HG03378 (cell line): ENCODE measurements at regions not wholly inside any gene's neighbourhood (a gene's known extent, or its start where the extent isn't known, plus 50 kb on each side); places are given as distances from the start of the nearest gene placed in this dataset.
"Not testable (repeated sequence)": the region's sequence is repeated elsewhere in the genome, so short reads cannot be mapped to it uniquely, and the experiment has no call there.

ENCODE experiments used
- ATAC-seq: cut with Tn5 transposase; IDR thresholded peaks from one replicate; pipeline ENCODE4 v1.9.1; 2021; ENCODE audit warnings: mild to moderate bottlenecking, moderate library complexity; ENCODE audit not compliant: unreplicated experiment

DNA sequence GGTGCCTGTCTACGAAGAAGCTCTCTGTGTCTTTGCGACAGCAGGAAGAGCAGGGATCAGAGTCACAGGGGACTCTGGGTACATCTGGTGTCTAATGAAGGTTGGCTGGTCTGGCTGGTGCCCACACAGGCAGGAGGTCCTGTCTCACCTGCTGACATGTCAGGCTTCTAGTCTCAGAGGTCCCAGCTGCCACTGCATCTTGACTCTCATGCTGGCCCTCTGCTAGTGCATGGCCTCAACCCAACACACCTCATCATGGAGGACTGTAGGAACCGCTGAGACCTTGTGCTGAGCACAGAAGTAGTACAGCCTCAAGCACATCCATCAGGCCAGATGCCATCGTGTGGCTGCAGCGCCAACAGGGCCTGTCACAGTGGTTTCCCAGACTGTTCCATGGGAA, 206.1 kb upstream of the NR2F2 start:
- no peak for ATAC-seq

DNA sequence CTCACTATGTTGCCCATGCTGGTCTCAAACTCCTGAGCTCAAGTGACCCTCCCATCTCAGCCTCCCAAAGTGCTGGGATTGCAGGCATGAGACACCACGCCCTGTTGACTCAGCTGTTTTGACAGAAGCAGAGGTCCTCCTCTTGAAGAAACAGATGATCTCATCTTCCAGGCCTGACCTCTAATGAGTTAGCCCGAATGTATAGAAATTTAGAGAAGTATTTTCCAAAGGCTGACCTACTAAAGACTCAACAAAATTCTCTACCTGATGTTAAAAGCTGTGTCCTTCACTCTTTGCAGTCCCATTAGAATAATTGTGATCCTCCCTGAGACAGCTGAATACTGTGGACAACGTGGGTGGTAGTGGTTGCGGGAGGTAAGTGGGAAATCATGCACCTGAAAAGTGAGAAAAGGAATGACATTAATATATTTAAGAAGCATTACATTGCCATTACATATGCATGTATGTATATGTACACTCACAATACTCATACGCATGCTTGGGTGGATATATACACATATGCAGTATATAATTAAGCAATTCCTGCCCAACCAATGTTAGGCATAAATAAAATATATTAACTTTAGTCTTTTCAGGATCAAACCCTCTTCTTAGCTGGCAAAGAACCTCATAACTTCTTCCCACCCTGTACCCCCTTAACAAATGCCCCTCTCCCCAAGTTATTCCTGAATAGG, 204.6 kb upstream of the NR2F2 start:
- ATAC-seq: no peak

DNA sequence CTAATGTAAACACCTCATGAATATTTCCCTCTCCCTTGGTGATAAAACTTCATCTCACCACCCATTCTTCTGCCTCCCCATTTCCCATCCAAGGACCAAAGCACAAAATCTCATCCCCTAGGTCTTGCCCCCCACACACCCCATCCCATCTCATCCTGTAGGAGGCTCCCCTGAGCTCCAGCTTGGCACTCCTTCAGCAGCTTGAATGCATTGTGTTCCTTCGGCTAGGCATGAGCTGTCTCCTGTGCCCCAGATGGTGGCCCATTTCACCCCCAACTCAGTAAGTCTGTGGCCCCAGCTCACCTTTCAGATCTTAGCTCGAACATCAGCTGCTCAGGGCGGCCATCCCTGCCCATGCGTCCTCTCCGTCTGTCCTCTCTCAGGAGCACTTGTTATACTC, 203.6 kb upstream of the NR2F2 start:
- no peak for ATAC-seq

DNA sequence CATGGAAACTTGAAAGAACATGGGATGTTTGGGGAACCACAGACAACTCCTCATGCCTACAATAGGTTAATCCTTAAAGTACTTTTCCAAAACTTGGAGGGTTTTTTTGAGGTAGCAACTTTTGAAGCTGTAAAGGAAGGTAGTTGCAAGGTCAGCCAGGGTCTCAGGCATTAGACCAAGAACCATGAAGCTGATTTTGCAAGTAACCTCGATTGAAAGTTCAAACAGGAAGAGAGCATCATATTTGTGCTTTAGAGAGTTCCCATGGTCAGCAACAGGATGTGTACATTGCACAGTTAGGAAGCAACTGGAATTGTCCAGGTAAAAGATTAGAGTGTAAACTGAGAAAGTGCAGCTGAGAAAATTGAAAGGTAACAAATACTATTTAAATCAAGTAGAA, 199.8 kb upstream of the NR2F2 start:
- no peak for ATAC-seq

DNA sequence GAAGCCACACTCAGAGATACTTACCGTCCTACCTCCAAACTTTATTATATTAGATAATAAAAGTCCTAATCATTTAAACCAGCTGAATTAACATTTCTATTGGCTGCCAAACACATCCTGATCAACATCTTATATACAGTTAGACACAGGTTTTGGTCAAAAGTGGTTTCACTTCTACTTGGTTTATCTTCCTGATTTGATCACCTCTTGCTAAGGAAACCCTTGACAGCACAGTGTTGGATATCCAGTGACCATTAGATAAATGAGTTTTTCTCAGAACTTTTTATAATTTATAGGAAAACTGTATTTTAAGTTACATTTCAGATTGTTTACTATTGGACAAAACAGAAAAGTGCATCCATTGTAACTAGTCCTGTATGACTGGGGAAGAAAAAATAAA, 198.4 kb upstream of the NR2F2 start:
- ATAC-seq: no peak

DNA sequence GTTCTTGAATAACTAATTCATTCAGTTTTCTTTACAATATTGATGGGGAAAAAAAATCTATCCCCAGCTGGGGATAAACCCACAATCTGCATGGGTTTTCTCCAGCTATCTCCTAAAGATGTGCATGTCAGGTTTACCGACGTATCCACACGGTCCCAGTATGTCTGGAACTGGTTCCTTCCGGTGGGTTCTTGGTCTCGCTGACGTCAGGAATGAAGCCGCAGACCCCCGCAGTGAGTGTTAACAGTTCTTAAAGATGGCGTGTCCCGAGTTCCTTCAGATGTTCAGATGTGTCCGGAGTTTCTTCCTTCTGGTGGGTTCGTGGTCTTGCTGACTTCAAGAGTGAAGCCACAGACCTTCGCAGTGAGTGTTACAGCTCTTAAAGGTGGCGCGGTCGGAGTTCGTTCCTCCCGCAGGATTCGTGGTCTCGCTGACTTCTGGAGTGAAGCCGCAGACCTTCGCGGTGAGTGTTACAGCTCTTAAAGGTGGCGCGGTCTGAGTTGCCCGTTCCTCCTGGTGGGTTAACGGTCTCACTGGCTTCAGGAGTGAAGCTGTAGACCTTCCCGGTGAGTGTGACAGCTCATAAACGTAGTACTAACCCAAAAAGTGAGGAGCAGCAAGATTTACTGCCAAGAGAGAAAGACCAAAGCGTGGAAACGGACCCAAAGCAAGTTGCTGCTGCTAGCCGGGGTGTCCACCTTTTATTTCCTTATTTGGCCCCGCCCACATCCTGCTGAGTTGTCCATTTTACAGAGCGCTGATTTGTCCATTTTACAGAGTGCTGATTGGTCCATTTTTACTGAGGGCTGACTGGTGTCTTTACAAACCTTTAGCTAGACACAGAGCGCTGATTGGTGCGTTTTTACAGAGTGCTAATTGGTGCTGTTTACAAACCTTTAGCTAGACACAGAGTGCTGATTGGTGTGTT, 195.1 kb upstream of the NR2F2 start:
- no peak for ATAC-seq

DNA sequence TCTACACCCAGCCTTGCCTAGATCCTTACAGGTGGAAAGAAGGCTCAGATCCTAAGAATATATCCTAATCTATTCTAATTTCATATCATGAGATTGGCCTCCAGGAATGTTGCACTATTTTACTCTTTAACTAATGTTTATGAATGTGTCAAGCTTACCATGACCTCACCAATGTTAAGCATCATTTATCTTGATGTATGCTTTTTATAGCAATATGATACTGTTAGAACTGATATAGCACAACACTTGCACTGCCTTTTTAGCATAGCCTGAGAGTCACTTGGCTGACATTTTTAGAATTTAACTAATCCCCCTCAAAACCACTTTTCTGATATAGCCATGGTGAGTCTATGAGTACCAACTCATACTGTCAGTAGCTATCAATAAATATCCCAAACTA, 191.5 kb upstream of the NR2F2 start:
- ATAC-seq: no peak

DNA sequence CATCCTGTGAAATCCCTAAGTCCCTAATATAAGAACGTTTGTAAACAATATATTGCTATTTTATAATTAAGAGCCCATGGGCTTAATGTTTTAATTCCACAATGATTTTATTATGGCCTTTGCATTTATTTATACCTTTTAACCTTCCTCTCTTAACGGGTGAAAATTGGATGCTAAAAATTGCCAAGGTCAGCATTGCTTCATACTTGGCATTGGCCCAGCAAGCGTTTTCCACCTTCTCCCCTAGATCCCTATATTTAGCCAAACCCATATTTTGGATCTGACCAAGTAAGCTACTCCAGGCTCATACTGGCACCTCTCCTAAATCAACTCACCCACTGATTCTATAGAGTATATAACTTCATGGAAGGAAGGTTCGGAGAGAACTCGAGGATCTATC, 188.0 kb upstream of the NR2F2 start:
- ATAC-seq: no peak

DNA sequence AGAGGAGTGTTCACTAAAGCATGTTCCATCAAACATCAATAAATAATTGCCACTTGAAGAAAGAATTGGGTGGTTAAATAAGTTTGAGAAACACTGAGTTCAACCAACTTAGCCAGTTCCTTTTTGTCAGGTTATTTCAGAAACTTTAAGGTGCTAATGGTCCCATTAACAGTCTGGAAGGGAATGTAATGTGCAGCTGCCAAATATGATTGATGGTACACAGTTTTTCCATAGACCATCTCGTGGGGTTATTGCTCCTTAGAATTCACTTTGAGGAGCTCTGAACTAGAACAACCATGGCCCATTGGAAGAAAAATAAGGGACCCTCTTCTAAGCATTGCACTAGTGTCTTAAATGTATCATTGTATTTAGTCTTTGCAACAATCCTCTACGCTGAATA, 185.8 kb upstream of the NR2F2 start:
- no peak for ATAC-seq

DNA sequence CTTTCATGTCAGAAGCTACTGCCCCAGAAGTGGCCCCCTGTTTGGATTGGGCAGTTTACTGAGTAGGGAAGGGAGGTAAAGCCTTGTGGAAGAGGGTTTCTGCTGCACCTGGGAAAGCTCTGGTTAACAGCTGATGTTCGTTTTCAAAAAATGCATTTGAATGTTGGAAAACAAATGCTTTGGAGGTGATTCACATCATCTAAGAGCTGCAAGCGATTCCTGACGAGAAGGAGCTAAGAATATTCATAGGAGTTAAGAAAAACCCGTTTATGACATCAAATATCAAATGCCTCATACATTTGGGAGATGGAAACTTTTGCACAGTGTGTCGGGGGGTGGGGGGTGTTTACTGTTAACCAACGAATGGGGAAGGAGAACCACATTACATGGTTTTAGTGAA, 183.8 kb upstream of the NR2F2 start:
- no peak for ATAC-seq

DNA sequence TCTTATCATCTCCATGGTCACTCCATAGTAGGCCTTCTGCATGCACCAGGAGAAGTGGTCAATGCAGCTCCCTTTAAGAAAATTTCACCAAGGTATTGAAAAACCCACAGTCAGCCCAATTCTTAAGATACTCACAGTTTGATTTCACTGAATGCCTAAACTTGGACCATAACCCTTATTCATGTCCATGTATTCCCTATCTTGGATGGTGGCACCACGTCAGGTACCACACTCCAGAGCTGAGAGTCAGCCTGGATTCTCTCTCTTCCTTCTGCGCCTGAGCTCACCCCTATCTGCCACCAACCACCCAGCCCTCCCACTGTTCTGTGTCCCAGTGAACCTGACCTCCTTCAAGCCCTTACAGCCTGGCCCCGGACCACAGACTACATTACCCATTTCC, 183.2 kb upstream of the NR2F2 start:
- no peak for ATAC-seq

DNA sequence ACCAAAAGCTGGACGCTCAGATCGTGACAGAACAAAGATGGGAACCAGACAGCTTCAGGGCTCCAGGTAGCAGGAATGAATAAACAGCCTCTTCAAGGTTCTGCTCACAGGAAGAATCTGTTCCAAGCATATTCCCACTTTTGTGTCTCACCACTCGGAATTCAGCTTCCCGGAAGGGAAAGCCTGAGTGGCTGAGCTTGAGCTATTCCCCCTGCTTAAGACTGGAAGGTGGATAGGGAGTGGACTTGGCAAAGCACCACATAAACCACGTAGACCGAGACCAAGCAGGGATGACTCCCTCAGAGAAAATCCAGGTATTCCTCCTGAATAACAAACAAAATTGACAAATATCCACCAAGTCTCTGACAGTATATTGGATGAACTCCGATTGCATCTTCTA, 180.2 kb upstream of the NR2F2 start:
- no peak for ATAC-seq

DNA sequence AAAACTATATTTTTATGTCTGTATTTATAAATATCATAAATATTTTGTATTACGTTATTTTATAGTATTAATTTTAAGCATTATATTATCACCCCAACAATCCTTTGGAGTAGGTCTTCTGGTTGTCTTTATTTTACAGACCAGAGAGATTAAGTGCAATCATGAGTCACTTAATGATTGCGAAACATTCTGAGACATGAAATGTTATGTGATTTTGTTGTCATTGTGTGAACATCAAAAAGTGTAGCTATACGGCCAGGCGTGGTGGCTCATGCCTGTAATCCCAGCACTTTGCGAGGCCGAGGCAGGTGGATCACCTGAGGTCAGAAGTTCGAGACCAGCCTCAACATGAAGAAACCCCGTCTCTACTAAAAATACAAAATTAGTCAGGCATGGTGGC, 178.8 kb upstream of the NR2F2 start:
- not testable (repeated sequence) for ATAC-seq

DNA sequence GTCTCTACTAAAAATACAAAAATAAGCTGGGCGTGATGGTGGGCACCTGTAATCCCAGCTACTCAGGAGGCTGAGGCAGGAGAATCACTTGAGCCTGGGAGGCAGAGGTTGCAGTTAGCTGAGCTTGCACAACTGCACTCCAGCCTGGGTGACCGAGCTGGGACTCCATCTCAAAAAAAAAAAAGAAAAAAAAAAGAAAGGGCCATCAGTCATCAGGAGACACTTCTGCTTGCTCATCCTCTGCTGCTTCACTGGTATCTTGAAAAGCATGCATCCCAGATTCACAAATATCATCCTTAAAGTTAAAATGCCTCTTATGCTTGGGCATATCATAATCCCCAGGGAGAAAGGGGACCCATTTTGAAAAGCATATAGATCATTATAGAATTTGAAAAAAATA, 176.6 kb upstream of the NR2F2 start:
- no peak for ATAC-seq

DNA sequence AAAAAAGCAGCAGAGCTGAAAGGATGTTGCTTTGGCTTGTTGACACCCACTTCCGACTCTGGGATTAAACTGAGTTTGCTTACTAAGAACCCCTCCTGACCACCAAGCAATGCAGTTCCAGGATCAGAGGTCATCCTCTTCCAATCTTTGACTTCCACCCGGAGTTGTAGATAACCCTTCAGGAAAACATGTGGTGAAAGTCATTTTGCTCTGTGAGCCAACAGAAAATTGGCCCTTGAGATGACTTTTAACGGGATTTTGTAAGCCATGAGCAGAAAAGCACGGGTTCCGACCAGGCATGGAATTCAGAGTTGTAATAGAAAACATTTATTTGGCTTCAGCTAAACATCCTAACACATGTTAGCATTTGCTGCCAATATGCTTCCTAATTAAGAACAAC, 171.6 kb upstream of the NR2F2 start:
- ATAC-seq: no peak

DNA sequence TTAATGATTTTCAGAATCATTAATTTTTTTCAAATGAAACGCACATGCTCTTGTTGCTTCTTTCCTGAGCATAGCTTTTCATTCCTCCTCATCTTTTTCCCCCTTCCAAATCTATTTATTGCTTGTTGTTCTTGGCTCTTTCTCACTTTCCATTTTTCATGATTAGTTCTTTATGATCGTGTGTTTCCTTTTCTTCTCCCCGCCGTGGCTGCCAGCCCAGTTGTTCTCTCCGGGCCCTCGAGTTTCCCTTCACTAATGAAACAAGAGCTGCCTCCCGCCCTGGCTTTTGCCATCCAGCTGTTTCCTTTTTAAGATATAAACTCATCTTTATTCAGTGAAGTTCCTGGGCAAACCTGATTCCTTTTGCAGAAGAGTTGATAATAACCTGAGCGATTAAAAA, 170.2 kb upstream of the NR2F2 start:
- no peak for ATAC-seq

DNA sequence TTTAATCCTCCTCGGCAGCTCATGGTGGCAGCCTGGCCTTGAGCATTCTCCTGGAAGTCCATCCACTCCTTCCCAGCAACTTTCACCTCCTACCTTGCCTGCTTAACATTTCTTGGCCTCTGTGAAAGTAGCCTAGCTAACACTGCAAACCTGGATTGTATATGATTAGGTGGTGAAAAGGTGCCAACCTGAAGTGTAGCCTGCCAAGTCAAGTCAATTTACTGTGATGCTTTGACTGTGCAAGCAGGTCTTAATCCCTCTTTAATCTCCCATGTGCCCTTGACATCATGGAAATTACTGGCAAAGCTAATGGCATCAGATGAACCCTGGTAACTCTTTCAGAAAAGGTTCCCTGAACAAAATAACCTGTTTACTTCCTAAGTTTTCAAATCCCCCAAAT, 169.7 kb upstream of the NR2F2 start:
- ATAC-seq: no peak

DNA sequence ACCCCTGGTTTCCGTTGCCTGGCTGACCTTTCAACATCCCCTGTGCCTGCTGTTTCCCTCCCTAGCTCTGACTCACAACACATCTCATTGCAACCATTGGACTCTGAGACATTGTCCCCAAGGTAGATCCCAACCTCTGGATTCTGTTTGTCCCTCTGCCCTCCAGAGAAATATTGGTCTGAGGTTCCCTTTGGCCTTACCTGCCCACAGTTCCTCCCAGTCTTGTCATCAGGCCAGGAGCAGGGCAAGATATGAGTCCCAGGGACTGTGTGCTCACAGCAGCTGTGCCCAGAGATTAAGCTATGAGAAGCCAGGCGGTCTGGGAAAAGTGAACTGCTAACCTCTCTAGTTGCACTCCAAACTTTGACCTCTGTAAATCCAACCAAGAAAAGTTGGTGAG, 168.2 kb upstream of the NR2F2 start:
- no peak for ATAC-seq

DNA sequence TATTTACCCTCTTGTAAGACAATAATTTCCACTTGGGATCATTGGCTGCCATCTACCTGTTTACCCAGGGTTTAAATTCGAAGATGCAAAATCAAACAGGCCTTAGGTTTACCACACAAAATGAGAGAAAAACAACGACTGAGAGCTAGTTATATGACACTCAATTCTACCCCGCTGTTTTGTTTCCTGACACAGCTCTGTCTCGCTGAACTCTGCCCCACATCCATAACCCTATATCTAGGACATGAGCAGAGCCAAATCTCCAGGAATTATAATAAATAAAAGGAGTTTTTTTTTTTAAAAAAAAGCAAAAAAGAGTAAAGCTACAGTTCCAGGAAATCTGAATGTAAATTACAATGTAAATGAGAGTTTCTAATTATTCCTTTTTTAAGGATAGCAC, 165.4 kb upstream of the NR2F2 start:
- no peak for ATAC-seq

DNA sequence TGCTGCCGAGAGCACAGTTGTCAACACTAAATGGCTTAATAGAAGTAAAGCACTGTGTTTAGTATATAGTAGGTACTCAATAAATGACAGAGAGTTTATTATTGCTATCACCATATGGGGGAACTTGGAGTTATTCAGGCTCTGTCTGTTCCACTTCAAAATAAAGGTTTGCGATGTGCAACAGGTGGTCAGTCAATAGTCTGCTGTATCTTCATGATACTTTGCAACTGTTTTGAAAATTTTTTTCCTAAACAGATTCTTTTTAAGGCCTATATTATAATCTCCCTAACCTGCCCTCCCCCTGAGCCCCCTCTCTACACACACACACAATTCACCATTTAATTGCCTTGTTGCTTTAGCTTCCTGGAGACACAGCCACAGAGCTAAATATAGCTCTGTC, 164.7 kb upstream of the NR2F2 start:
- no peak for ATAC-seq

DNA sequence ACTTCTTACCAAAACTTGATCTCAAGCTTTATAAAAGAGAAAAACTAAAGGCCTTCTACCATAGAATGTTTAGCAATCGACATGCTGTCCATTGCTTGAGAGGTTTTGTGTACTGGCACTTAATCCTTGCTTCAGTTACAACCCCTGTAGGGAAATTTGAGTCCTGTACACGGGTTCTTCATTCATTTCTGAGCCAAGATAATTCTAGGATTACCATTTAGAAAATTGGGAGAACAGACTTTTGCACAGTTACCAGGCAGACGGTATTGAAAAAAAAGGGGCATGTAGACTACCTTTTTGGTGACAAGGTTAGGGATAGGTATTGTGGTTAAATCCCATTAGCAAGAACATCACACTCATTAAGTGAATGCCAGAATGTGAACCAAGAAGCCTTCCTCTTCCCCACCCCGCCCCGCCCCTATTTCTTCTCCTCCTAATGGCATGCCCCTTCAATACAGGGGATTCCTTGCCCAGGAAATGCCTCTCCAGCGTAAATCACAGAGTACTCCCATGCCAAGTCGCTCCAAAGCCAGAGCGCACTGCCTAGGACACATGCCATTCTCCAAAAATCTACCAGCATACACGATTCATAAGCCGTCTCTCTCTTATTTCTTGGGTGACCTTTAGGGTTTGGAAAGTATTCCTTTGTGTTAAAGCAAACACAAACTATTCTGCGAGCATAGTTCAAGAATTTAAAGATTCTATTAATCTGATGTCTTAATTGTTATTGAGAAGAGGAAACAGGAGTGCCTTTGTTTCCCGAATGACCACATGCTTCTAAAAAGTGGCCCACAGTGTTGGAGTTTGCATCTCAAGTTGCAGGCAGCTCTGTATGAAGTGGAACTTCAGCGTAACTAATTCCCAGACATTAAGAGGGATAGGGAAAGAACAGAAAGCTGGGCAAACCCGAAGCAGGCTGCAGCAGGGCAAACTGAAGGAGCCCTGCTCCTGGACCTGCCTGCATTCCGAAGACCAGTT, 164.0 kb upstream of the NR2F2 start:
- ATAC-seq: no peak
